Natural killer cell treated with Interleukin-12 subunit alpha and Interleukin-12 subunit beta and Interleukin-15 and Interleukin-18, amount 100 ng/mL, for 72 hours (primary cell): ENCODE measurements at regions not wholly inside any gene's neighbourhood (a gene's known extent, or its start where the extent isn't known, plus 50 kb on each side); places are given as distances from the start of the nearest gene placed in this dataset.
A peak's percentile ranks its signal among the peaks of the same experiment; 100 is the strongest.

ENCODE experiments used
- ATAC-seq, 2 donors: fragments of 150-1000 bp; cut with Tn5 transposase in 1 of 2; sonication (Bioruptor Pico), chemical (Tn5 transposase) in 1 of 2; 2 replicates each; pipeline ENCODE4 v1.10.0; 2021
- DNase-seq: peaks from one replicate; pipeline ENCODE4 v3.0.0; 2022; ENCODE audit warnings: low spot score
- H3K27ac Mint-ChIP-seq, 2 donors: 1 replicate in 1 of 2; 2 replicates in 1 of 2; pipeline ENCODE4 v1.8.0; 2022; ENCODE audit warnings: mixed read lengths in 2 of 2, mild to moderate bottlenecking in 1 of 2, moderate library complexity in 1 of 2
- H3K27me3 Mint-ChIP-seq, 2 donors: 1 replicate in 1 of 2; 2 replicates in 1 of 2; pipeline ENCODE4 v1.8.0; 2022; ENCODE audit warnings: mixed read lengths in 2 of 2
- H3K36me3 Mint-ChIP-seq: one replicate; pipeline ENCODE4 v1.8.0; 2022; ENCODE audit warnings: mixed read lengths
- H3K4me1 Mint-ChIP-seq, 2 donors: 1 replicate in 1 of 2; 2 replicates in 1 of 2; pipeline ENCODE4 v1.8.0; 2022; ENCODE audit warnings: low read depth in 2 of 2, mixed read lengths in 2 of 2, mild to moderate bottlenecking in 1 of 2
- H3K4me3 Mint-ChIP-seq: one replicate; pipeline ENCODE4 v1.8.0; 2022; ENCODE audit warnings: mixed read lengths
- H3K9me3 Mint-ChIP-seq: 2 replicates; pipeline ENCODE4 v1.8.0; 2022; ENCODE audit warnings: mixed read lengths

- Mint-ChIP-seq H3K9me3 (peaks cover 10% of the 10 kb centered on the region), H3K4me3 (no peak overlapping the region), H3K36me3 (no peaks in the 10 kb centered on the region), H3K27me3 (no peaks in the 10 kb centered on the region), H3K4me1 (no peaks in the 10 kb centered on the region), H3K27ac (no peak overlapping the region)
- DNase-seq (no peak), ATAC-seq (no peak)
Measured at GRCh38 chr5:38059876-38060275, 198.5 kb upstream of the EGFLAM start.

GRCh38 chr5:38051711-38052511 lies 206.4 kb upstream of the EGFLAM start:
- H3K36me3 Mint-ChIP-seq, result no peaks in the 10 kb centered on the region
- no peak overlapping the region for H3K4me3 Mint-ChIP-seq
- no peak for DNase-seq
- H3K27me3 Mint-ChIP-seq, result no peaks in the 10 kb centered on the region
- H3K9me3 Mint-ChIP-seq, result no peaks in the 10 kb centered on the region
- no peak for ATAC-seq
- H3K4me1 Mint-ChIP-seq, result no peaks in the 10 kb centered on the region
- no peak overlapping the region for H3K27ac Mint-ChIP-seq

GRCh38 chr5:38048400-38048799 lies 208.6 kb upstream of the GDNF start:
- H3K4me3 Mint-ChIP-seq, result no peak overlapping the region
- no peaks in the 10 kb centered on the region for H3K27me3 Mint-ChIP-seq
- ATAC-seq (peak in 1 of 2 donors; percentile 22), DNase-seq (no peak)
- no peaks in the 10 kb centered on the region for H3K36me3 Mint-ChIP-seq
- no peak overlapping the region for H3K27ac Mint-ChIP-seq
- no peaks in the 10 kb centered on the region for H3K4me1 Mint-ChIP-seq
- no peaks in the 10 kb centered on the region for H3K9me3 Mint-ChIP-seq

- Mint-ChIP-seq H3K4me3 (no peak overlapping the region), H3K36me3 (no peaks in the 10 kb centered on the region), H3K27me3 (peaks cover 3 to 7% of the 10 kb centered on the region in 2 donors), H3K4me1 (no peaks in the 10 kb centered on the region), H3K27ac (no peak overlapping the region), H3K9me3 (no peaks in the 10 kb centered on the region)
- peak in 1 of 2 donors; percentile 24 for ATAC-seq
- no peak for DNase-seq
Measured at GRCh38 chr5:38046103-38046502, 206.3 kb upstream of the GDNF start.

GRCh38 chr5:38045446-38045845 lies 205.6 kb upstream of the GDNF start:
- H3K9me3 Mint-ChIP-seq, result no peaks in the 10 kb centered on the region
- peaks cover 3 to 7% of the 10 kb centered on the region in 2 donors for H3K27me3 Mint-ChIP-seq
- H3K4me3 Mint-ChIP-seq, result no peak overlapping the region
- no peaks in the 10 kb centered on the region for H3K36me3 Mint-ChIP-seq
- no peaks in the 10 kb centered on the region for H3K4me1 Mint-ChIP-seq
- DNase-seq, result no peak
- no peak overlapping the region for H3K27ac Mint-ChIP-seq
- ATAC-seq, result no peak

- Mint-ChIP-seq H3K36me3 (no peaks in the 10 kb centered on the region), H3K9me3 (peaks cover 2% of the 10 kb centered on the region), H3K27me3 (peaks cover 6 to 7% of the 10 kb centered on the region in 2 donors), H3K4me3 (no peak overlapping the region), H3K27ac (no peak overlapping the region), H3K4me1 (no peaks in the 10 kb centered on the region)
- no peak for ATAC-seq
- DNase-seq, result no peak
Measured at GRCh38 chr5:38039826-38040225, 200.0 kb upstream of the GDNF start.

GRCh38 chr5:38039091-38039490 lies 199.2 kb upstream of the GDNF start:
- Mint-ChIP-seq H3K27ac (no peak overlapping the region), H3K27me3 (peaks cover 6 to 7% of the 10 kb centered on the region in 2 donors), H3K4me3 (no peak overlapping the region), H3K9me3 (peaks cover 2% of the 10 kb centered on the region), H3K4me1 (no peaks in the 10 kb centered on the region), H3K36me3 (no peaks in the 10 kb centered on the region)
- no peak for ATAC-seq
- DNase-seq, result no peak

- H3K36me3 Mint-ChIP-seq, result no peaks in the 10 kb centered on the region
- peaks cover 0 to 3% of the 10 kb centered on the region in 2 donors for H3K27me3 Mint-ChIP-seq
- peaks cover 8% of the 10 kb centered on the region for H3K9me3 Mint-ChIP-seq
- DNase-seq (no peak), ATAC-seq (no peak)
- H3K4me3 Mint-ChIP-seq, result no peak overlapping the region
- no peak overlapping the region for H3K27ac Mint-ChIP-seq
- no peaks in the 10 kb centered on the region for H3K4me1 Mint-ChIP-seq
Measured at GRCh38 chr5:38036765-38037164, 196.9 kb upstream of the GDNF start.

- Mint-ChIP-seq H3K27ac (no peak overlapping the region), H3K36me3 (no peaks in the 10 kb centered on the region), H3K4me1 (no peaks in the 10 kb centered on the region), H3K9me3 (peaks cover 8% of the 10 kb centered on the region), H3K4me3 (no peak overlapping the region), H3K27me3 (peaks cover 0 to 3% of the 10 kb centered on the region in 2 donors)
- ATAC-seq (no peak), DNase-seq (no peak)
Measured at GRCh38 chr5:38032149-38032548, 192.3 kb upstream of the GDNF start.

- Mint-ChIP-seq H3K27me3 (peaks cover 0 to 3% of the 10 kb centered on the region in 2 donors), H3K9me3 (peaks cover 8% of the 10 kb centered on the region), H3K4me3 (no peak overlapping the region), H3K36me3 (no peaks in the 10 kb centered on the region), H3K4me1 (no peaks in the 10 kb centered on the region), H3K27ac (no peak overlapping the region)
- DNase-seq (no peak), ATAC-seq (no peak)
Measured at GRCh38 chr5:38031304-38031703, 191.5 kb upstream of the GDNF start.

- no peak for ATAC-seq
- H3K9me3 Mint-ChIP-seq, result peaks cover 5% of the 10 kb centered on the region
- no peaks in the 10 kb centered on the region for H3K36me3 Mint-ChIP-seq
- no peaks in the 10 kb centered on the region for H3K4me1 Mint-ChIP-seq
- DNase-seq, result no peak
- H3K4me3 Mint-ChIP-seq, result no peak overlapping the region
- H3K27ac Mint-ChIP-seq, result no peak overlapping the region
- no peaks in the 10 kb centered on the region for H3K27me3 Mint-ChIP-seq
Measured at GRCh38 chr5:38029397-38030065, 189.7 kb upstream of the GDNF start.

GRCh38 chr5:38023799-38024198 lies 184.0 kb upstream of the GDNF start:
- no peak overlapping the region for H3K27ac Mint-ChIP-seq
- DNase-seq (no peak), ATAC-seq (no peak)
- no peaks in the 10 kb centered on the region for H3K4me1 Mint-ChIP-seq
- no peaks in the 10 kb centered on the region for H3K36me3 Mint-ChIP-seq
- H3K9me3 Mint-ChIP-seq, result no peaks in the 10 kb centered on the region
- H3K27me3 Mint-ChIP-seq, result peaks cover 0 to 8% of the 10 kb centered on the region in 2 donors
- H3K4me3 Mint-ChIP-seq, result no peak overlapping the region

- no peaks in the 10 kb centered on the region for H3K36me3 Mint-ChIP-seq
- no peak for DNase-seq
- peaks cover 0 to 8% of the 10 kb centered on the region in 2 donors for H3K27me3 Mint-ChIP-seq
- H3K9me3 Mint-ChIP-seq, result no peaks in the 10 kb centered on the region
- no peaks in the 10 kb centered on the region for H3K4me1 Mint-ChIP-seq
- no peak overlapping the region for H3K27ac Mint-ChIP-seq
- ATAC-seq, result no peak
- H3K4me3 Mint-ChIP-seq, result no peak overlapping the region
Measured at GRCh38 chr5:38023371-38023770, 183.5 kb upstream of the GDNF start.

- Mint-ChIP-seq H3K27me3 (peaks cover 0 to 8% of the 10 kb centered on the region in 2 donors), H3K36me3 (no peaks in the 10 kb centered on the region), H3K9me3 (no peaks in the 10 kb centered on the region), H3K27ac (no peak overlapping the region), H3K4me1 (no peaks in the 10 kb centered on the region), H3K4me3 (no peak overlapping the region)
- ATAC-seq, result no peak
- no peak for DNase-seq
Measured at GRCh38 chr5:38022631-38023030, 182.8 kb upstream of the GDNF start.
